Right lobe of liver (tissue), 6 donors: ENCODE measurements at regions not wholly inside any gene's neighbourhood (a gene's known extent, or its start where the extent isn't known, plus 50 kb on each side); places are given as distances from the start of the nearest gene placed in this dataset.

Experiments used
- ATAC-seq, 4 donors: fragments of 200-7000 bp; cut with Tn5 transposase; one replicate each; pipeline ENCODE4 v1.9.1; 2020; ENCODE audit warnings: mild to moderate bottlenecking in 4 of 4, moderate library complexity in 4 of 4
- DNase-seq, 3 donors: peaks; one replicate each; pipeline ENCODE4 v3.0.0-alpha.2; 2020
- H3K27ac ChIP-seq, 3 donors: fragments of 200-600 bp; one replicate each; pipeline ENCODE4 v1.8.0; 2022
- H3K27me3 ChIP-seq, 2 donors: fragments of 200-600 bp; one replicate each; pipeline ENCODE4 v1.8.0; 2022
- H3K36me3 ChIP-seq, 4 donors: fragments of 200-600 bp; sonication (generic) in 1 of 4; one replicate each; pipeline versions ENCODE4 v1.5.1 to v1.8.0; 2017 to 2022; ENCODE audit warnings: control low read depth in 1 of 4
- H3K4me1 ChIP-seq, 4 donors: fragments of 200-600 bp; sonication (generic) in 1 of 4; one replicate each; pipeline versions ENCODE4 v1.5.1 to v1.8.0; 2017 to 2022; ENCODE audit warnings: control low read depth in 1 of 4
- H3K4me3 ChIP-seq, 3 donors: fragments of 200-600 bp; one replicate each; pipeline ENCODE4 v1.8.0; 2022
- H3K9me3 ChIP-seq, 4 donors: fragments of 200-600 bp; sonication (generic) in 1 of 4; one replicate each; pipeline versions ENCODE4 v1.5.1 to v1.8.0; 2017 to 2022; ENCODE audit warnings: control low read depth in 1 of 4
- POLR2A ChIP-seq: fragments of 450-650 bp; IDR thresholded peaks from one replicate; pipeline ENCODE4 v1.6.1; 2017; ENCODE audit warnings: antibody characterized with exemption, mild to moderate bottlenecking
- WGBS: methylation state at CpG from one replicate; pipeline ENCODE4 v1.1.6; 2018; ENCODE audit warnings: low coverage, low lambda C conversion rate; ENCODE audit not compliant: insufficient coverage; ENCODE audit errors: missing lambda C conversion rate; 5-methylcytosine and 5-hydroxymethylcytosine counted together
- intact Hi-C, 2 donors: fragments of 100-400 bp; cut with DNase I; formaldehyde crosslinking; loops; one replicate each; pipeline versions ENCODE4 v1.11.2 to v1.14.1; 2022
- TF ChIP-seq, protein P1 (sequence below), 4 donors: fragments of 200-600 bp in 3 of 4; fragments of 450-650 bp in 1 of 4; IDR thresholded peaks; one replicate each; pipeline versions ENCODE4 v1.5.1 to v1.8.0; 2016 to 2022; ENCODE audit warnings: antibody characterized with exemption in 4 of 4, mild to moderate bottlenecking in 2 of 4
- donor health status: DM: no; HTN: yes; CAD: no.
- donor health status: DM: no; HTN: no; CAD: no.
- donor health status: DM: no; HTN: no; CAD: no.
- donor health status: DM: no; HTN: yes; CAD: no.
- donor health status: DM: no; HTN: yes; CAD: no.

DNA sequence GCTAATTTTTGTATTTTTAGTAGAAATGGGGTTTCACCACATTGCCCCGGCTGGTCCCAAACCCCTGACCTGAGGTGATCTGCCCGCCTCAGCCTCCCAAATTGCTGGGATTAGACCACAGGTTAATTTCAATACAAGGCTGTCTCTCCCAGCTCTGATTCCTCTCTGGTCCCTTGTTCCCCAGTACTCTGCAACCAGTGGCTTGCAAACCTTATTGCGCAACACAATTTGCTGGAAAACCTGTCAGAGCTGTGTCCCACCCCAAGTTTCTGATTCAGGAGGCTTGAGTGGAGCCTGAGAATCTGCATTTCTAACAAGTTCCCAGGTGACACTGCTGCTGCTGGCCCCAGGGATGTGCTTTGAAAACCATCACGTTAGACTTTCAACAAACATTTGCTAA, 96.2 kb upstream of the SRSF6 start:
- no peak overlapping the region for H3K4me3 ChIP-seq
- 35% methylated on average over 4 of the region's 4 CpGs for WGBS
- ATAC-seq (no peak), DNase-seq (no peak)
- H3K9me3 ChIP-seq = no peaks in the 10 kb centered on the region
- no peaks in the 10 kb centered on the region for H3K4me1 ChIP-seq
- no peak overlapping the region for H3K27ac ChIP-seq
- H3K27me3 ChIP-seq = no peaks in the 10 kb centered on the region
- intact Hi-C loops = no loop called here
- TF ChIP-seq, protein P1, sequence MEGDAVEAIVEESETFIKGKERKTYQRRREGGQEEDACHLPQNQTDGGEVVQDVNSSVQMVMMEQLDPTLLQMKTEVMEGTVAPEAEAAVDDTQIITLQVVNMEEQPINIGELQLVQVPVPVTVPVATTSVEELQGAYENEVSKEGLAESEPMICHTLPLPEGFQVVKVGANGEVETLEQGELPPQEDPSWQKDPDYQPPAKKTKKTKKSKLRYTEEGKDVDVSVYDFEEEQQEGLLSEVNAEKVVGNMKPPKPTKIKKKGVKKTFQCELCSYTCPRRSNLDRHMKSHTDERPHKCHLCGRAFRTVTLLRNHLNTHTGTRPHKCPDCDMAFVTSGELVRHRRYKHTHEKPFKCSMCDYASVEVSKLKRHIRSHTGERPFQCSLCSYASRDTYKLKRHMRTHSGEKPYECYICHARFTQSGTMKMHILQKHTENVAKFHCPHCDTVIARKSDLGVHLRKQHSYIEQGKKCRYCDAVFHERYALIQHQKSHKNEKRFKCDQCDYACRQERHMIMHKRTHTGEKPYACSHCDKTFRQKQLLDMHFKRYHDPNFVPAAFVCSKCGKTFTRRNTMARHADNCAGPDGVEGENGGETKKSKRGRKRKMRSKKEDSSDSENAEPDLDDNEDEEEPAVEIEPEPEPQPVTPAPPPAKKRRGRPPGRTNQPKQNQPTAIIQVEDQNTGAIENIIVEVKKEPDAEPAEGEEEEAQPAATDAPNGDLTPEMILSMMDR (IDR thresholded peaks at IDR 0.05) = no peak
- TF ChIP-seq POLR2A = no peak
- no peaks in the 10 kb centered on the region for H3K36me3 ChIP-seq

DNA sequence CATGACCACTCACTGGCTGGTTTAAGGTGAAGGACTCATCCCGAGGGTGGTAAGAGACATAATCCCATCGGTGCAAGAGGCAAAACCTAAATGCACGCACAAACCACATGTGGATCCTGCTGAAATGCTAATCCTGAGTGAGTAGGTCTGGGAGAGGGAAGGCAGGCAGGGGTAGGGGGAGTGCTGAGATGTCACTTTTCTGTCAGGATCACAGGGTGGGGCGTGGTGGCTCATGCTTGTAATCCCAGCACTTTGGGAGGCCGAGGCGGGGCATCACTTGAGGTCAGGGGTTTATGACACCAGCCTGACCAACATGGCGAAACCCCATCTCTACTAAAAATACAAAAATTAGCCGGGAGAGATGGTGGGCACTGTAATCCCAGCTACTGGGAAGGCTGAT, 97.7 kb upstream of the SRSF6 start:
- Histone ChIP-seq H3K4me3 (no peak overlapping the region), H3K9me3 (no peaks in the 10 kb centered on the region), H3K27ac (no peak overlapping the region), H3K36me3 (no peaks in the 10 kb centered on the region), H3K4me1 (no peaks in the 10 kb centered on the region), H3K27me3 (no peaks in the 10 kb centered on the region)
- WGBS = 59% methylated on average over 6 of the region's 8 CpGs
- intact Hi-C loops = no loop called here
- no peak for TF ChIP-seq POLR2A
- TF ChIP-seq, protein P1 (IDR thresholded peaks at IDR 0.05) = no peak
- DNase-seq = no peak
- ATAC-seq = no peak

GRCh38 chr20:43358811-43359210, 98.9 kb upstream of the SRSF6 start:
- 42% methylated on average over 2 of the region's 2 CpGs for WGBS
- Histone ChIP-seq H3K4me1 (no peaks in the 10 kb centered on the region), H3K4me3 (no peak overlapping the region), H3K27me3 (no peaks in the 10 kb centered on the region), H3K27ac (no peak overlapping the region), H3K9me3 (no peaks in the 10 kb centered on the region), H3K36me3 (no peaks in the 10 kb centered on the region)
- intact Hi-C loops = no loop called here
- no peak for DNase-seq
- no peak for ATAC-seq
- TF ChIP-seq, protein P1 (IDR thresholded peaks at IDR 0.05) = no peak
- TF ChIP-seq POLR2A = no peak

DNA sequence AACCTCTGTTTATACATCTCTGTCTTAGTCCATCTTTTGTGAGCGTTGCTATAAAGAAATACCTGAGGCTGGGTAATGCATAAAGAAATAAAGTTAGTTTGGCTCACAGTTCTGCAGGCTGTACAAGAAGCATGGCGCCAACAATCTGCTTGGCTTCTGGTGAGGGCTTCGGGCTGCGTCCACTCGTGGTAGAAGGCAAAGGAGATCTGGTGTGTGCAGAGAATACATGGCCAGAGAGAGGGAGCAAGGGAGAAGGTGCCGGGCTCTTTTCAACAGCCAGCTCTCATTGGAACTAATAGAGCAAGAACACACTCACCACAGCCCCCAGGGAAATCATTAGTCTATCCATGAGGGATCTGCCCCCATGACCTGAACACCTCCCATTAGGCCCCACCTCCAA, 100.3 kb upstream of the SRSF6 start:
- Histone ChIP-seq H3K4me3 (no peak overlapping the region), H3K27me3 (no peaks in the 10 kb centered on the region), H3K36me3 (no peaks in the 10 kb centered on the region), H3K27ac (no peak overlapping the region), H3K9me3 (no peaks in the 10 kb centered on the region), H3K4me1 (no peaks in the 10 kb centered on the region)
- DNase-seq = no peak
- TF ChIP-seq, protein P1 (IDR thresholded peaks at IDR 0.05) = no peak
- no peak for TF ChIP-seq POLR2A
- intact Hi-C loops = no loop called here
- no peak for ATAC-seq
- WGBS = 50% methylated on average over 6 of the region's 6 CpGs

GRCh38 chr20:43355610-43356009, 102.1 kb upstream of the SRSF6 start:
- 26% methylated on average over 2 of the region's 2 CpGs for WGBS
- TF ChIP-seq POLR2A = no peak
- TF ChIP-seq, protein P1 (IDR thresholded peaks at IDR 0.05) = no peak
- H3K4me1 ChIP-seq = no peaks in the 10 kb centered on the region
- no peaks in the 10 kb centered on the region for H3K36me3 ChIP-seq
- no peaks in the 10 kb centered on the region for H3K27me3 ChIP-seq
- H3K9me3 ChIP-seq = no peaks in the 10 kb centered on the region
- ATAC-seq (no peak), DNase-seq (no peak)
- intact Hi-C loops = no loop called here
- H3K27ac ChIP-seq = no peak overlapping the region
- no peak overlapping the region for H3K4me3 ChIP-seq
